NCI-H187 (cell line): ENCODE measurements at regions not wholly inside any gene's neighbourhood (a gene's known extent, or its start where the extent isn't known, plus 50 kb on each side); places are given as distances from the start of the nearest gene placed in this dataset.

Experiments
- DNase-seq, 2 experiments: peaks; one replicate each; lab custom pipeline; 2025; lab: John Stamatoyannopoulos, UW

GRCh38 chr12:4858386-4858785 lies 51.3 kb upstream of the KCNA1 start:
- DNase-seq = no peak

GRCh38 chr12:4859478-4860210 lies 50.1 kb upstream of the KCNA1 start:
- no peak for DNase-seq
